ENCODE measurements at regions not wholly inside any gene's neighbourhood (a gene's known extent, or its start where the extent isn't known, plus 50 kb on each side); places are given as distances from the start of the nearest gene placed in this dataset.

DNA sequence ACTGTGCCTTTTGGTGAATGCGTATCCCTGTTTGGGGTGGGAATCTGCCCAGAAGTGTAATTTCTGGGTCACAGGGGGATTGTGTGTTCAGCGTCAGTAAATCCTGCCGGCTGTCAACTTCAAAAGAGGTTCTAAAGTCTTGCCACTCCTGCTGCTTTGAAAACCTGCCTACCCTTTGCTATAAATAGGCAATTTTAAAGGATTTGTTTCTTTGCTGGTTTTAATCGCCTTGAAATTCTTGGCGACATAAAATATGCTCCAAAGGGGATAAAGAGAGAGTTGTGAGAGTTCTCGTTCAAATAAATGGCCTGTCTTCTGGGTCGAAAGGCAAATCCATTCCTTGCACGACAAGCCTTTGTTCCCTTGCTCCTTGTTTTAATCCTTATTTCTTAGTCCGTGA is 143.4 kb downstream of the IRF8 start:
- FAIRE-seq = no peak

DNA sequence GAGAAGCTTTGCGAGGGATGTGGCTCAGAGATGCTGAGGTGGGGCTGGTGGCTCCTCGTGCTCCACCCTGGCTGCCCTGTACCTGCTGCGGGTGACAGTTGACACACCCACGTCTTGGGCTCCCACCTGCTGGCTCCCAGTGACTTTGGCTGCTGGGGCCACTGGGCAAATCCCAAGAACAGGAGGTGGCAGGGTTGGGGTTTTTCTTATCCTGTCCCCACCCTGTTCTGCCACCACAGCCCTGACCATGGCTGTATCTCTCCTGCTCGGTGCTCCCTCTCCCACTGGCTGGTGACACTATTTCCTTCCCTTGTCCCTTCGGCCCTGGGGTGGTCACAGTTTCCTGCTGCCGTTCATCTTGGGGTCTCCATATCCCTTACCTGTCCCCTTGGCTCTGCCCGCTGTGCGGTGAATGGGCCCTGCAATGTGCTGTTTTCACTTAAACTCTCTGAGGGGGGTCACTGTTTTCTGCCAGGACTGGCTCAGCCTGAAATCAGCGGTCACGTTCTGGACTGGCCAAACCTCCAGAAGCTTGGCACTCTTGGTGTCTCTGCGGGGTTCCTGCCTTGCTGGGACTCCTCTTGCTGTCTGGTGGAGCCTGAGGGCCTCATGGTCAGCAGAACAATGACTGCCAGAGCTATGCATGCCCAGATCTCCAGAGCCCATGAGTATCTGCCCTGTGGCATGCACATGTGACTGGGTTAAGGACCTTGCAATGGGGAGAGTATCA is 144.2 kb downstream of the IRF8 start:
- no peak for FAIRE-seq

DNA sequence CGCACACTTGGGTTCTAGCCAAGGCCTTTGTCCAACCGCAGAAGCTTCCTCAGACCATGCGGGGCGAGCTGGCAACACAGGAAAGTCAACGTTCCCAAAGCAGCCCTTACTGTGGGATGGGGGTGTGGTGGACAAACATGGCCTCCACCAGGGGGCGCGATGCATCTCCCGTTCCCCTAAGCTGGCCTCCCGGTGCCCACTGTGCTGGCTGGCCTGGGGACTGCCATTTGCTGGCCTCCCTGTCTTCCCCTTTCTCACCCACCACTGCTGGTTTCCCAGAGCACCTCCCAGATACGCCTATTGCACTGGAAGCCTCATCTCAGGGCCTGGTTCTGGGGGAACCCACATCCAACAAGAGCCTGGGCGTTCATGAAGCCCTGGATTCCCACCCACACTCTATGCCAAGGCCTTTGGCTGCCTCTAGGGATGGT is 145.3 kb downstream of the IRF8 start:
- FAIRE-seq = no peak

DNA sequence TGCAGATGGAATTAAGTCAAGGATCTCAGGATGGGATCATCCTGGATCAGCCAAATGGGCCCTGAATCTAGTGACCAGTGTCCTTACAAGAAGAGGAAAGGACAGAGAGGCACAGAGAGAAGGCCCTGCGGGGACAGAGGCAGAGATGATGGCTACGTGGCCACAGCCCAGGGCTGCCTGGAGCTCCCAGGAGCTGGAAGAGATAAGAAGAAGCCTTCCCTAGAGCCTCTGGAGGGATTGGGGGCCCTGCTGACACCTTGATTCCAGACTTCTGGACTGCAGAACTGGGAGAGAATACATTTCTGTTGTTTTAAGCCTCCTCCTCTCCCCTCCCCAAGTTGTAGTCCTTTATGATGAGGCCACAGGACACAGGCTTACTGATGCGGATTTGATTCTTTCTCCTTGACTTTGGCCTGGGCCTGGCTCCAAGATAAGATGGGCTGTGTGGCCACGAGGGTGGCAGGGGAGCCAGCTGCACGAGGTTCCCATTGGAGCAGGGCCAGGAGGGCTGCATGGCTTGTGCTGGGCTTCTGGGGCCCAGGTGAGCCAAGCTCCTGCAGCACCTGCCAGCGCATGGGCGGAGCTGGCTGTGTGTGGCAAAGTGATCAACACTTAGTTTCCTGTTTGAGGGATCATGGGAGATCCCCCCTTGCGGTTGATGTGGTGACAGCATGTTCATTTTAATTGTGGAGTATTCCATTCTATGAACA is 146.1 kb downstream of the IRF8 start:
- FAIRE-seq = no peak

DNA sequence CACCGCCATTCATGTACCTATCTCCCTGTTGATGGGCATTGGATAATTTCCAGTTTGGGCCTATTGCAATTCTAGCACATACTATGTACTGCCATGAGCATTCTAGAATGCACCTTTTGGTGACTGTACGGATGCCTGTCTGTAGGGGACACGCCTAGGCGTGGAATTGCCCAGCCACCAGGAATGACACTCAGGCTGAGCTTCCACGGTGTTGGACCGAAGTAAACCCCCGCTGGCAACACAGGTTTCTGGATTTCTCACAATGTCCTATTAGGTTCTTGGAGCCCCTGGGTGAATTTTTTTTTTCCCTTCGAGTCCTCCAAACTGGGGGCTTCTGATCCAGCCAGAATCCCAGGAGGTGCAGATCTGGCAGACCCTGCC is 146.6 kb downstream of the IRF8 start:
- FAIRE-seq = no peak

DNA sequence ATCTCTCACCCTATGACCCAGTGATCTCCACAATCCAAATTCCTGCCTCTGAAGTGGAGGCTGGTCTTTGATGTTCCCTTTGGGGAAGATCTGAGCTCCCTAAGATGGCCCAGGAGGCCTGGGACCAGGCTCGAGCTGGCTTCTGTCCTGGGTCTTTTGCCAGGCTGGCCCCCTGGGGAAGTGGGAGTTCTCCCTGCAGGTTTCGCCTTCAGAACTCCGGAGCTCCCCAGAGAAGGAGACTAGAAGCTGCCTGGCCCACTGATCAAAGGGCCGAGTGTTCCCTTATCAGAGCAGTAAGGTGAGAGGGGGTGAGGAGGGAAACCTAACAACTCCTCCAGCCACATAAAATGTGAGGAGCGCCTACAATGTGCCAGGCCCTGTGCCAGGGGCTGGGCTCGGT is 147.1 kb downstream of the IRF8 start:
- no peak for FAIRE-seq

DNA sequence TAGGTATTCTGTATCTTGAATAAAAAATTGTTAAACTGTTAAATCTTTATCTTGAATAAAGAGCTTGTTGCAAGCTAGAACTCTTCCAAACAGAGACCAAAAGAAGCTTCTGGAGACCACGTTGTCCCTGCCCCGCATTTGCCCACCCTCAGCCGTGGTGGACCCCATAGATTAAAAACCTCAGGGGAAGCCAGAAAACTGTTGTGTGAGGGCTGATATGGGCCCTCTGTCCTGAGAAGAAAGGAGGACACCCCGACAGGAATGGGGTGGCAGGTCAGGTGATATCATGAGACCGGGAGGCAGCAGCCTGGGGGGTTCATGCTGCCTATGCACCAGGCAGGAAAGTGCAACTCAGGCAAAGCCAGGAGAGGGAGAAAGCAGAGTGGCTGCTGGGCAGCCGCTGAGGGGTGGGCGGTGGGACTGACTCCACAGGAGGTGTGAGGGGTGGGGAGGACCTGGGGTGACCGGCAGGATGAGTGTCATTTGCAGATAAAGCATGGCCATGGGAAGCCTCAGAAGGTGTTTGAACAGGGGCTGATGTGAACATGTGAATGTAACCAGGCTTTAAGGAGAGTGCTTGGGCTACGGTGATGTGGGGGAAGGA is 147.8 kb downstream of the IRF8 start:
- FAIRE-seq = no peak

DNA sequence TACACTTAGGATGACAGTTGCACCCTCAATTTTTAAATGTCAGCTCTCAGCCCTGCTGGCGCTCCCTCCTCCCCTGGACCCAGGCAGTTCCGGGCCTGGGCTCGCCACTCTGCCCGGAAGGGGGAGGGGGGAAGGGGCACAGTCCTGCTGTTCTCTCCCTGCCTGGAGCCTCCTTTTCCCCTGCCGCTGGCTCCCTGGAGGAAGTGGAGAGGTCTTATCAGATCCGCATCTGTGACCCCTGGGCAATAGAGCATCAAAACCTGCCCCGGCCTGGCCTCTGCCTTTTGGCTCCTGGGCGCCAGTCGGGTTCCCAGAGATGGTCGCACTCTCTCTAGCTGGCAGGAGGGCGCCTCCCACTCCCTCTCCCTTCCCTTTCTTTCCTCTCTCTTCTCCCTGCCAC is 149.3 kb downstream of the IRF8 start:
- FAIRE-seq = no peak

DNA sequence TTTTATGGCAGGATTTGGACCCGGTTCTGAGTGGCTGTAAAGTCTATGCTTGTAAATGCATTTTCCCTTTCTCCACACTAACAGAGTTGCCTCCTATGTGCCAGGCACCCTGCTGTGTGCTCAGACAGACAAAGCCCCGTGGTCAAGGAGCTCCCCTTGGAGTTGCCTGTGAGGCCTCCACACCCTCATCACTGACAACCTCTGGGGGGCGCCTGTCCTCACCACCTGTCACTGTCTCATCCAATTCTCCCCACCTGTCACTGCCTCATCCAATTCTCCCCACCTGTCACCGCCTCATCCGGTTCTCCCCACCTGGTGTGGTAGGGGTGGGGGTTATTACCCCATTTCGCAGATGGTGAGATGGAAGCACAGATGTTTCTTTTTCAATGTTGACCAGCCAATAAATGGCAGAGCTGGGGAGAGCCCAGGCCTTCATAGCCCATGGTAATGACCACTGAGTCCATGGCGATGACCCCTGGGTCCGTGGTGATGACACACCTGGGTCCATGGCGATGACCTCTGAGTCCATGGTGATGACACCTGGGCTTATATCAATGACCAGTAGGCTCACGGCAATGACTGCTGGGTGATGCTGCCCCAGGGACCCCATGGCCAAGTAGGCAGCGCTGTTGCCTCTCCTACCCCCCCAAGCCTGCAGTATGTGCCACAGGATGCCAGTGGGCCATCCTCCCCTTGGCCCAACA is 150.1 kb downstream of the IRF8 start:
- FAIRE-seq = no peak

DNA sequence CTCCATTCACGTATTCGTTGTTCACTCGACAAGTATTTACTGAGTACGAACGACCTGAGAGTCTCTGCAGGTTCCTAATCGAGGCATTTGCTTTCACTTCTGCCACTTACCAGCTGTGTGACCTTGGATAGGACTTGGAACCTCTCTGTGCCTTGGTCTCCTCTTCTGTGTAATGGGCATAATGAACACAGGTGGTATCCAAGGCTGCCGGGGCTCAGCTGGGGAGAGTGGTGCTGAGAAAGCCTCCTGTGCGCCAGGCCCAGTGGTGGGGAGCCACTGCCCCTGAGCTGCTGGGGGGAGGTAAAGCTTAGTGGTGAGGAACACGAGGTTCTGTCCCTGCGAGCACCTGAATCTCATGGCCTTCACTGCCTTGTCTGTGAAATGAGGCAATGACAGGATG is 150.7 kb downstream of the IRF8 start:
- FAIRE-seq = no peak

DNA sequence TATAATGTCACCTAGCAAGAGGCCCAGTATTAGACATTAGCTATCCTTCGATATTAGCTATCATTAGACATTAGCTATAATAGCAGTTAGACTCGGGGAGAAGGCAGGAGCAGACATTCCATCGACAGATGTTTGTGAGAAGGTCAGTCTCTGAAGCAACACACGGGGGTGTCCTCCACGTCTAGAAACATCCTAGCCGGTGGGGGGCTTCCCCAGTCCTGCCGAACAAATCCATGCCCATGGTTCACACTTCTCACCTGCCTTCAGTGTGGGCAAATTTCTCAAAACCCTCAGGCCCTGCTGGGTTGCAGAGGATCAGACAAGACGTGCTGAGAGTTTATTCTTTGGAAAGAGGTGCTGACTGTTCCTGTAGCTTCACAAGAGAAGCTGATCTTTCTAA is 151.1 kb downstream of the IRF8 start:
- no peak for FAIRE-seq

DNA sequence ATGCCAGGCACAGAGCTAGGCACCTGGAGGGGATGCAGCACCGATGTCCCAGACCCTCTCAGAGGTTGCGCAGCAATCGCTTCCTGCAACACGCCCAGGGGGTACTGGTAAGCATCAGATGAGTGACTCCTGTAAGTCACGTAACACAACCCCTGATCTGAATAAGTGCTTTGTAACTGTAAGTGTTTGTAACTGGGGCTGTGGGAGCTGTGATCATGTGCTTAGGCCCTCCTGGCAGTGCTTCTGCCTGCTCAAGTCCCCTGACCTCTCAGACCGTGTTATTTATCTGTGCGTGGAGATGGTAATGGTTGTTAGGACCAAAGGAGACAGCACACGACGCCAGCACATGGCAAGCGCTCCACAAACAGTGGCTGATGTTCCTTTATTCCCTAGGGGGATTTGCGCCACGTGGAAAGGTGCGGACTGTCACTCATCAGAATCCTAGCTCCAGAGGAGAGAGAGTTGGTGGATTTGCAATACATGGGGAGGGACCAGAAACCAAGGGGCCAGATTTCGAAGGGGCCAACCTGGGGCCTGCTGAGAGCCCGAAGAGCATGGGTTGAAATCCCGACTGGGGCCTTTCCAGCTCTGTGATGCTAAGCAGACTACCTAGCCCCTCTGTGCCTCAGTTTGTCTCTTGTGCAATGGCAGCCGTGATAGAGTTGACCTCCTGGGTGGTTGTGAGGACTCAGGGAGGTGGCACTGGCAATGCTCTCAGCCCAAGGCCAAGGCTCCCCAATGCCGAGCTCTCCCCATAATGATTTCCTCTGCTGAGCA is 151.8 kb downstream of the IRF8 start:
- no peak for FAIRE-seq

DNA sequence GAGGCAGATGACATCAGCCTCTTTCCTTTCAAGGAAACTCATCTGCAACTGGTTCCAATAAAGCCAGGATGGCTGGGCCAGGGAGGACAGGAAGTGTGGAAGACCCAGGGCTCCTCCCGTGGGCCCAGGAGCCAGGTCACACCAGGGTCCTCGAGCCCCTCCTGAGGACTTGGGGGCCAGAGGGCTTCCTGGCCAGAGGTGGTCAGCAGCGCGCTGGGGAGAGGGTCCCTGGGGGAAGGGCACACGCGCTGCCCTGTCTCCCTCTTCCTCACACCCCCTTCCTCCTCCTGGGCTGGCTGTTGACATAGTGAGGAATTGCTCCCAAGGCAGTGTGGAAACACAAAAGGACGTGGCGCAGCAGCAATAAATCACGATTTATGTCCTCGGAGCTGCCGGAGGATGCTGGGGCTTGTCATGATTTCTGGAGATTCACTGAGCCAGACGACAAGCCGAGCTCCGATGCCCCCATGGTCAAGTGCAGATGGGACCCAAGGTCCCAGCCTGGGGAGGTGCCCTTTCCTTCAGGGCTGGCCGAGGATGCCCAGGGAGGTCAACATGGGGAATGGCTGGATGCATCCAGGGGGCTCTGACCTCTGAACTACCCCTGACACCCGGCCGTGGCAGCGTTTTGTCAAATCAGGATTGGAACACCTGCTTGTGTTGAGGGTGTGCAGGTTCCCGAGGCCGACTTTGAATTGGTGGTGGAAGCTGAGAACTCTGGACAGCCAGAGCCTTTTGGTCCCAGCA is 152.6 kb downstream of the IRF8 start:
- no peak for FAIRE-seq

DNA sequence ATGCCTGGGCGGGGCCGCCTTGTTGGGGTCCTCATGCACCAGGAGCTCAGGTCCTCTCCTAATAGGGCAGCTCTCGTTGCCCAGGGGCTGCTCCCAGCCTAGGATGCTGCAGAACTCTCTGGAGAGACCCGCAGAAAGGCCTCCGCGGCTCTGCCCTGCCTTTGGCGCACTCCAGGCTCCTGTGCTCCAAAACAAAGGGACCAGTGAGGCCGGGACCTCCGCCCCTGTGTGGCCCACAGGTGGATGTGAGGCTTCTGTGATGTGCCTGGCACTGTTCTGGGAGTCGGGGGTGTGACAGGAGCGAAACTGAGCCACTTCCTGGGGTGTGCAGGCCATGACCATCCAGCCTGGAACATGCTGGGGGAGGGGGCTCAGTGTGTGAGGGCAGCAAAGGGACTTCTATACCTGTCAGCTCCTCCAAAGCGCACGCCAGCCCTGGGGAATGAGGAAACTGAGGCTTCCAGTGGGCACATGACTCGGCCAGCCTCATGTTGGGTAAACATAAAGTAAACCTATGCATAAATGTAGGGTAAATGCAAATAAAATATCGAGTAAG is 153.2 kb downstream of the IRF8 start:
- no peak for FAIRE-seq

DNA sequence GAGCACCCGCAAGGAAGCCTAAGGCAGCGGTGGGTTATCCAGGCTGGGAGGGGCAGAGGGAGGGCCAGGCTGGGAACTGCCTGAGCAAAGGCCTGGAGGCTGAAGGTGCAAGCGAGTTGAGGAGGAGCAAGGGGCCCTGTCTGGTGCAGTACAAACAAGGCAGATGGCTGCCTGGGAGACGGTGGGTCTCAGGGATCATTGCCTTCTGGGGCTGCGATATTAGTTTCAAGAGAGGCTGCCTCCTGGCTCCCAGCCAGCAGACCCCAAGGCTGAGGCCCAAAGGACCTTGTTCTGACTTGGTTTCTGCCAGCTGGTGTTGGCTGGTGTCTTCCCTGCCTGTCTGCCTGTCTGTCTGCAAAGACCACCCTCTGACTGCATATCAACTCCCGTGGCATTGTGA is 154.0 kb downstream of the IRF8 start:
- no peak for FAIRE-seq

DNA sequence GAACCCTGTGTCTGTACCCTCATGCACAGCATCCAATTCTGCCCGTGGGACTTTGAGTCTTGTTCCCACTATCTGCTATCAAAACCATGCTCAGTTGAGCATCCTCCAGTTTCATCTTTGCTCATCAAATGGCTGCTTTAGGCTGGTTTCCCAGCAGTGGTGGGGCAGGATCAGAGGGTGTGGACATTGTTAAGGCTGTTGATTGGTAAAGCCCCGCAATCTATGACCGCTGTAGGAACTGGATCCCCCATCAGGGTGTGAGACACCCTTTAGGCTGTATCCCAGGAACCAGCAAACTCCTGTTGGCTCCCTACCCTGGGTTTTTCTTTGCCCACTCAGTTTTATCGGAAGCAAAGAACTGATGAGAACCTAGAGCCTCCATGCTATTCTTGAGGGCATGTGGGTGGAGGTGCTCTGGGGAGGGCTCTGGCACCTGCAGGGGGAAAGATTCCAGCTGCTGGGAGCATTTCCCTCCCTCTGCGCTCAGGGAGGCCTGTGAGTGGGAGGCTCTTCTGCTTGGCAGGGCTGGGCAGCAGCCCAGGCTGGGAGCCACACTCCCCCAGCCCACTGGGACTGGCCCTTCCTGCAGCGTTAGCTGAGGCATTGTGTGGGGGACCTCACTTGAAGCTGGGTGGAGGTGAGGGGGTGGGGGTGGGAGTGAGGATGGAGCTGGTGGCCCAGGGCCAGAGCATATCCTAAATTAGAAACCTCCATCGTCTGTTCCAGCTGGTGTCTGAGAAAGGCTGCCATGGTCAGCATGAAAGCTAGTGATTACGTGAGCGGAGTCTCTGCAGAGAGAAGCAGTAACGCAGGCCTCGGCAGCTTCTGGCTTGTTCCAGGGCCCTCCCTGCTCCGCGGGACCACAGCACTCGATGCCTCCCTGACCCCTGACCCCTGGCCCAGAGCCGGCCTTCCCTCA is 160.6 kb downstream of the IRF8 start:
- FAIRE-seq = no peak

DNA sequence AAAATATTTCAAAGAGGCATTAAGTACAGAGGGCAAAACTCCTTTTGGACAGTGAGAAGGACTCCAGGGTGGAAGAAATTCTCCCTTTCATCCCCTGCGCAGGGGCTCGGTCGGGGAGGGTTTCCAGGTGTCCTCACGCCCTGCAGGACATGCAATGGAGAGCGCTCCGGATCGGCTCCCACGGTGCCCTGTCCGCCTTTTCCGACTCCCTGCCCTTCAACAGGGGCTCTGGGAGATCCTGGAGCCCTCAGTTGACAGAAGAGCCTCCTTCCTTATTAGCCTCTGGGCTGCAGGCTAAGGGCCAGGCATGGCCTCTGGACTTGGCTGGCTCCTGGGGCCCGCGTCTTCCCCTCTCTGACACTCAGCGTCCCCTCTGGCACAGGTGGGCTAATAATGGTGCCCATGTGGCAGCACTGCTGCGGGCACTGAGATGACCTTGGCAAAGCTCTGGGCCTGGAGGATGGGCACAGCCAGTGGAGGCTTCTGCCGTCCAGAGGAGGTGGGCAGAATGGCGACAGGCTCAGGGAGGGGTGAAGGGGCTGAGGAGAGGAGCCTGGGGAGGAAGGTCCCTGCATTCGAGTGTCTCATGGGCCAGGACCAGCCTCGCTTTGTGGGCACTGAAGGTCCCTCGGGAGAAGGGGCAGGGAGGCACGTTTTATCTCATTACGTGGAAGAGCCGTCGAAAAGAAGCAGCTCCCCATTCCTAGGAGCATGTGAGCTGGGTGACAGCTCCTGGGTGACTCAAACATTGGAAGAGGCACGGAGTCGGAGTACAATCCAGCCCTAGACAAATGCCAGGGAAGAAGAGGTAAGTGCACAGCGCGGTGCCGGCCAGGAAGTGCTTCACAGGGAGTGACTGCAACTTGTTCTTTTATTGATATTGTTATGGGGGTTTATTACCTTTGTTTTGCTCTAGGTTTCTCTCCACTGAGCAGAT is 161.7 kb downstream of the IRF8 start:
- no peak for FAIRE-seq

DNA sequence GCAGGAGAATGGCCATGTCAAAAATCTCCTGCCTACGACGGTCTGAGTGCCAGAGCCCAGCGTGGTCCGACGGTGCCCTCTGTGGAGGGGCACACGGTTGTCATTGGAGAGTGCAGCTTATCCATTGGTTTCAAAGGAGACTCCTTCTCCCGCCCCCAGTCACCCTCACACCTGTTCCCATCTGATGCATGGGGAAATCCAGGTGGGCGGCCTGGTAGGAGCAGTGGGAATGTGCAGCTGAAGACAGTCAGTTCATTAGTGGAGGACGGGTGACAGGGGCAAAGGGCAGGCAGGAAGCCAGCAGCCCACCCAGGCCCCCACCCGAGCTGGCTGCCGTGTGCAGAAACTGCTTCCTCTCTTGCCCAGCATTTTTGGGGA is 162.3 kb downstream of the IRF8 start:
- FAIRE-seq = no peak

DNA sequence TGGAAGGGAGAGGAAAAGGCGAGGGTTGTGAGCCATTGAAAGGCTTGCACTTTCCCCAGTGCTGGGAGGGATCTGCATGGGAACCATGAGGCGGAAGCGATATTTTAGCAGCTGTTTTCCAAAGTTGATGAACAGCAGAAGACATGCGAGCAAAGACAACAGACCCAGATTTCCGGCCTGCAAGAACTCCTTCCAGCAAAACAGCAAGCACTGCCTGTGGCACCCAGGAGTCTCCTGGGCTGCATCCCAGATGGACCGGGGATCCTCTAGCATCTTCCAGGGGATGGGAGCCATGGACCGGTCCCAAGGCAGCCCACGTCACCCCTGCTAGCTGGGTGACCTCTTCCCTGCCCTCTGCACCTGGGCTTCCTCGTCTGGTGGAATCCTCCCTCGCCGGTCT is 162.8 kb downstream of the IRF8 start:
- FAIRE-seq = no peak

Measured in islet of Langerhans (tissue), 1 donor.